Stimulated activated CD4-positive, alpha-beta T cell treated with anti-CD3 and anti-CD28 coated beads, Interleukin-4, amount 100 ng/mL, for 48 hours (primary cell): ENCODE measurements at regions not wholly inside any gene's neighbourhood (a gene's known extent, or its start where the extent isn't known, plus 50 kb on each side); places are given as distances from the start of the nearest gene placed in this dataset.

Source experiments
- DNase-seq, 2 donors: peaks; one replicate each; pipeline ENCODE4 v3.0.0-alpha.2; 2020; ENCODE audit warnings: low read depth in 2 of 2

GRCh38 chr7:130878785-130879184, 144.8 kb upstream of the KLF14 start:
- no peak for DNase-seq

- DNase-seq = no peak
Measured at GRCh38 chr7:130879191-130879590, 145.2 kb upstream of the KLF14 start.

- no peak for DNase-seq
Measured at GRCh38 chr7:130880668-130881067, 146.7 kb upstream of the KLF14 start.

GRCh38 chr7:130881091-130881798, 147.2 kb upstream of the KLF14 start:
- DNase-seq = no peak

GRCh38 chr7:130881799-130882141, 147.8 kb upstream of the KLF14 start:
- DNase-seq = no peak

GRCh38 chr7:130882396-130882795, 148.4 kb upstream of the KLF14 start:
- DNase-seq = no peak

- no peak for DNase-seq
Measured at GRCh38 chr7:130883928-130884327, 149.9 kb upstream of the KLF14 start.

- no peak for DNase-seq
Measured at GRCh38 chr7:130884437-130885417, 150.7 kb upstream of the KLF14 start.

GRCh38 chr7:130886438-130887135, 152.6 kb upstream of the KLF14 start:
- DNase-seq = no peak

GRCh38 chr7:130887182-130887956, 153.4 kb upstream of the KLF14 start:
- no peak for DNase-seq

- no peak for DNase-seq
Measured at GRCh38 chr7:130887957-130888371, 154.0 kb upstream of the KLF14 start.

GRCh38 chr7:130888468-130888867, 154.5 kb upstream of the KLF14 start:
- no peak for DNase-seq

GRCh38 chr7:130890176-130891020, 156.4 kb upstream of the KLF14 start:
- DNase-seq = no peak

- DNase-seq = no peak
Measured at GRCh38 chr7:130891254-130892094, 157.5 kb upstream of the KLF14 start.

- DNase-seq = no peak
Measured at GRCh38 chr7:130893441-130893894, 159.5 kb upstream of the KLF14 start.

GRCh38 chr7:130894146-130894908, 160.3 kb upstream of the KLF14 start:
- no peak for DNase-seq

- no peak for DNase-seq
Measured at GRCh38 chr7:130894909-130895750, 161.1 kb upstream of the KLF14 start.
